Medulla oblongata (tissue), 1 donor: ENCODE measurements at regions not wholly inside any gene's neighbourhood (a gene's known extent, or its start where the extent isn't known, plus 50 kb on each side); places are given as distances from the start of the nearest gene placed in this dataset.

ENCODE experiments used
- DNase-seq: peaks from one replicate; pipeline ENCODE4 v3.0.0-alpha.2; 2015; ENCODE audit errors: extremely low spot score

GRCh38 chr16:18059089-18059488 is 277.4 kb downstream of the NPIPA8 start:
- DNase-seq = no peak

- no peak for DNase-seq
Observed at GRCh38 chr16:18055411-18055916, 281.1 kb downstream of the NPIPA8 start.

- no peak for DNase-seq
Observed at GRCh38 chr16:18050777-18051176, 285.8 kb downstream of the NPIPA8 start.

- DNase-seq = no peak
Observed at GRCh38 chr16:18050234-18050633, 286.3 kb downstream of the NPIPA8 start.

- DNase-seq = no peak
Observed at GRCh38 chr16:18049547-18050133, 286.9 kb downstream of the NPIPA8 start.

GRCh38 chr16:18048853-18049546 is 287.5 kb downstream of the NPIPA8 start:
- no peak for DNase-seq

- DNase-seq = no peak
Observed at GRCh38 chr16:18047761-18048160, 288.8 kb downstream of the NPIPA8 start.

- no peak for DNase-seq
Observed at GRCh38 chr16:18045356-18045755, 291.2 kb downstream of the NPIPA8 start.

GRCh38 chr16:18041864-18042834 is 294.4 kb downstream of the NPIPA8 start:
- DNase-seq = no peak

- DNase-seq = no peak
Observed at GRCh38 chr16:18039931-18040330, 296.6 kb downstream of the NPIPA8 start.

GRCh38 chr16:18037051-18037450 is 299.5 kb downstream of the NPIPA8 start:
- no peak for DNase-seq

- no peak for DNase-seq
Observed at GRCh38 chr16:18024611-18025010, 311.9 kb downstream of the NPIPA8 start.

- no peak for DNase-seq
Observed at GRCh38 chr16:18018376-18018775, 318.2 kb downstream of the NPIPA8 start.

- DNase-seq = no peak
Observed at GRCh38 chr16:18013863-18014262, 322.7 kb downstream of the NPIPA8 start.

GRCh38 chr16:18008356-18008755 is 328.2 kb downstream of the NPIPA8 start:
- no peak for DNase-seq

GRCh38 chr16:18003033-18003432 is 333.5 kb downstream of the NPIPA8 start:
- DNase-seq = no peak

GRCh38 chr16:17998996-17999395 is 337.5 kb downstream of the NPIPA8 start:
- DNase-seq = no peak

GRCh38 chr16:17998550-17998949 is 338.0 kb downstream of the NPIPA8 start:
- no peak for DNase-seq

- DNase-seq = no peak
Observed at GRCh38 chr16:17994027-17994426, 342.5 kb downstream of the NPIPA8 start.

GRCh38 chr16:17992416-17992815 is 344.1 kb downstream of the NPIPA8 start:
- DNase-seq = no peak

- DNase-seq = no peak
Observed at GRCh38 chr16:17989255-17989654, 347.3 kb downstream of the NPIPA8 start.

- no peak for DNase-seq
Observed at GRCh38 chr16:17988839-17989238, 347.7 kb downstream of the NPIPA8 start.
